ENCODE measurements at regions not wholly inside any gene's neighbourhood (a gene's known extent, or its start where the extent isn't known, plus 50 kb on each side); places are given as distances from the start of the nearest gene placed in this dataset.

DNA sequence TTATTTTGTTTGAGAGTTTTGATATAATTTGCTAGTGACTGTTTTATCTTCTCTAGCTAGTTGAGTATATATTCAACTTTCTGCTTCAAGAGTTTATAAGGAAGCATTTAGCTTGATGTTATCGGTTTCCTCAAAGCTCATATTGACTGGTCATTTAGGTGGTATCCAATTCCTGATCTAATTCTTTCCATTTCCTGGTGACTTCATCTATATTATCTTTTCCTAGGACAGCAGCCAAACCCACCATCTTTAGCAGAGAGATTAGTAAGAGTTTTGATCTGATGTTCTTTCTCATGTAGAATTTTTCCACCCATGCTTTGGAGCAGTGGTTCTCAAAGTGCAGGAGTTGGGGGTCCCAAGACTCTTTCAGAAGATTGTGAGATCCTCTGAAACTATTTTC, 148.6 kb upstream of the STT3B start:
- TF ChIP-seq, protein P1, sequence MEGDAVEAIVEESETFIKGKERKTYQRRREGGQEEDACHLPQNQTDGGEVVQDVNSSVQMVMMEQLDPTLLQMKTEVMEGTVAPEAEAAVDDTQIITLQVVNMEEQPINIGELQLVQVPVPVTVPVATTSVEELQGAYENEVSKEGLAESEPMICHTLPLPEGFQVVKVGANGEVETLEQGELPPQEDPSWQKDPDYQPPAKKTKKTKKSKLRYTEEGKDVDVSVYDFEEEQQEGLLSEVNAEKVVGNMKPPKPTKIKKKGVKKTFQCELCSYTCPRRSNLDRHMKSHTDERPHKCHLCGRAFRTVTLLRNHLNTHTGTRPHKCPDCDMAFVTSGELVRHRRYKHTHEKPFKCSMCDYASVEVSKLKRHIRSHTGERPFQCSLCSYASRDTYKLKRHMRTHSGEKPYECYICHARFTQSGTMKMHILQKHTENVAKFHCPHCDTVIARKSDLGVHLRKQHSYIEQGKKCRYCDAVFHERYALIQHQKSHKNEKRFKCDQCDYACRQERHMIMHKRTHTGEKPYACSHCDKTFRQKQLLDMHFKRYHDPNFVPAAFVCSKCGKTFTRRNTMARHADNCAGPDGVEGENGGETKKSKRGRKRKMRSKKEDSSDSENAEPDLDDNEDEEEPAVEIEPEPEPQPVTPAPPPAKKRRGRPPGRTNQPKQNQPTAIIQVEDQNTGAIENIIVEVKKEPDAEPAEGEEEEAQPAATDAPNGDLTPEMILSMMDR (conservative IDR thresholded peaks at IDR 0.05; ENCODE audit: low read length): no peak
- no peak for TF ChIP-seq EZH2phosphoT487 (IDR thresholded peaks at IDR 0.05; ENCODE audit: borderline replicate concordance)

Measured in Loucy (cell line).